GM23338 (cell line): ENCODE measurements at regions not wholly inside any gene's neighbourhood (a gene's known extent, or its start where the extent isn't known, plus 50 kb on each side); places are given as distances from the start of the nearest gene placed in this dataset.

Experiments
- ATAC-seq: fragments of 200-7000 bp; cut with Tn5 transposase; 3 replicates; pipeline ENCODE4 v1.9.1; 2020
- DNase-seq: peaks from one replicate; pipeline ENCODE4 v3.0.0-alpha.2; 2015; ENCODE audit warnings: low spot score
- H2AFZ ChIP-seq: fragments of 200-600 bp; sonication (generic); 2 replicates; pipeline ENCODE4 v1.8.0; 2016; ENCODE audit warnings: antibody characterized with exemption, mild to moderate bottlenecking, moderate library complexity
- H3F3A ChIP-seq: fragments of 200-600 bp; sonication (generic); replicated peaks from 2 replicates; pipeline ENCODE4 v1.8.0; 2017; ENCODE audit warnings: antibody characterized with exemption, mixed run types, low read depth
- H3K27ac ChIP-seq: fragments of 200-600 bp; sonication (generic); 2 replicates; pipeline ENCODE4 v1.6.1; 2016; ENCODE audit warnings: low read depth
- H3K27me3 ChIP-seq: fragments of 200-600 bp; sonication (generic); 2 replicates; pipeline ENCODE4 v1.8.0; 2016; ENCODE audit warnings: mild to moderate bottlenecking, mixed run types, moderate library complexity; ENCODE audit not compliant: insufficient read depth
- H3K36me3 ChIP-seq: fragments of 200-600 bp; sonication (generic); 2 replicates; pipeline ENCODE4 v1.8.0; 2016; ENCODE audit warnings: mild to moderate bottlenecking; ENCODE audit not compliant: insufficient read depth
- H3K4me1 ChIP-seq: fragments of 200-600 bp; sonication (generic); 2 replicates; pipeline ENCODE4 v1.8.0; 2016; ENCODE audit warnings: mild to moderate bottlenecking, moderate library complexity; ENCODE audit not compliant: insufficient read depth
- H3K4me2 ChIP-seq: fragments of 200-600 bp; sonication (generic); 2 replicates; pipeline ENCODE4 v1.7.1; 2017; ENCODE audit warnings: mixed run types
- H3K4me3 ChIP-seq: fragments of 200-600 bp; sonication (generic); 2 replicates; pipeline ENCODE4 v1.6.1; 2016; ENCODE audit warnings: mixed run types
- H3K79me2 ChIP-seq: fragments of 200-600 bp; sonication (generic); replicated peaks from 2 replicates; pipeline ENCODE4 v1.8.0; 2017; ENCODE audit warnings: mild to moderate bottlenecking; ENCODE audit not compliant: insufficient read depth
- H3K9me2 ChIP-seq: fragments of 200-600 bp; sonication (generic); 2 replicates; pipeline ENCODE4 v1.8.0; 2017; ENCODE audit not compliant: insufficient read depth
- H4K20me1 ChIP-seq: fragments of 200-600 bp; sonication (generic); replicated peaks from 2 replicates; pipeline ENCODE4 v1.8.0; 2017; ENCODE audit warnings: mild to moderate bottlenecking; ENCODE audit not compliant: insufficient read depth
- H3K27ac Mint-ChIP-seq: 2 replicates; pipeline ENCODE4 v1.8.0; 2020; ENCODE audit warnings: inconsistent platforms, mild to moderate bottlenecking, moderate library complexity, mixed read lengths
- H3K27me3 Mint-ChIP-seq: 3 replicates; pipeline ENCODE4 v1.8.0; 2022; ENCODE audit warnings: low read depth, mild to moderate bottlenecking, moderate library complexity, mixed read lengths, inconsistent platforms; ENCODE audit not compliant: insufficient read depth, poor library complexity
- H3K36me3 Mint-ChIP-seq: 3 replicates; pipeline ENCODE4 v1.8.0; 2021; ENCODE audit warnings: low read depth, mild to moderate bottlenecking, inconsistent platforms, moderate library complexity, mixed read lengths
- H3K4me1 Mint-ChIP-seq: 3 replicates; pipeline ENCODE4 v1.8.0; 2020; ENCODE audit warnings: mild to moderate bottlenecking, inconsistent platforms, mixed read lengths
- H3K4me3 Mint-ChIP-seq: 3 replicates; pipeline ENCODE4 v1.8.0; 2021; ENCODE audit warnings: moderate library complexity, mild to moderate bottlenecking, inconsistent platforms, mixed read lengths
- H3K9me3 Mint-ChIP-seq: 3 replicates; pipeline ENCODE4 v1.8.0; 2020; ENCODE audit warnings: moderate library complexity, mild to moderate bottlenecking, inconsistent platforms, mixed read lengths
- ETS1 ChIP-seq: IDR thresholded peaks from 2 replicates; pipeline ENCODE4 v1.6.1; 2016; ENCODE audit warnings: antibody characterized with exemption
- EZH2 ChIP-seq: fragments of 200-600 bp; sonication (generic); IDR thresholded peaks from one replicate; pipeline ENCODE4 v1.8.0; 2017; ENCODE audit warnings: antibody characterized with exemption, mild to moderate bottlenecking, low read depth; ENCODE audit not compliant: unreplicated experiment
- ZNF114 ChIP-seq: fragments of 250-450 bp; sonication (Bioruptor Pico); IDR thresholded peaks from 2 replicates; pipeline ENCODE4 v1.5.0; 2020; ENCODE audit warnings: mild to moderate bottlenecking, moderate library complexity
- ZNF331 ChIP-seq: fragments of 250-450 bp; sonication (Bioruptor Pico); IDR thresholded peaks from 2 replicates; pipeline ENCODE4 v1.5.0; 2020; ENCODE audit warnings: low read depth, mild to moderate bottlenecking, moderate library complexity
- TF ChIP-seq, protein P1 (sequence below), 2 experiments: fragments of 200-600 bp in 1 of 2; sonication (generic) in 1 of 2; conservative IDR thresholded peaks; 2 replicates each; pipeline versions ENCODE4 v1.5.1 to v1.6.1; 2016 to 2017; ENCODE audit warnings: antibody characterized with exemption in 2 of 2, low read depth in 2 of 2, mild to moderate bottlenecking in 2 of 2, moderate library complexity in 1 of 2
- TF ChIP-seq, protein P2 (sequence below): fragments of 250-450 bp; sonication (Bioruptor Pico); IDR thresholded peaks from 2 replicates; pipeline ENCODE4 v1.5.0; 2020; ENCODE audit warnings: mild to moderate bottlenecking, moderate library complexity

DNA sequence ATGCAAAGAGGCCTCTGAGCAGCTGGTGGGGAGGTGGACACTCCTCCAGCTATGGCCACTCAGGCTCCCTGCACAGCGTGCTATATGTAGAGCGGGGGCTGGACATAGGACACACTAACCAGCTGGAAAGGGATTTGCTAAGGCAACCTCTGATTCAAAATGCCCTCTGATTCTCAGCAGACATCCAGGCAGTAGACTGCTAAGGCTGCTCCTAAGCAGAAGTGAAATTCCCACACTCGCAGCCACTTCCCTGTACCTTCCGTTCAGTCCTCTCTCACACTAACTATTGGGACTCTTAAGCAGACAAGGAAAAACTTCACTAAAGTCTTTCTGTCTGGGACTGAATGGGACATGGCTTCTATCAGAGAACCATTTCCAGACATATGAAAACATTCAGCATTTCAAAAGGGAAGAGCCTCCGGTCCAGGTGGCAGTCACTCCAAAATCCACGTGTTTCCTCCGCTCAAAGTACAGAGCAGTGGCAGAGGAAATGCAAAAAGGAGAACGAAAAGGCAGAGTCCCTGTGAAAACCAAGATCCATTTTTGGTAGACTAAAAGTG is 265.8 kb downstream of the TTC32 start (continued):
- no peak for TF ChIP-seq ZNF114 (CRISPR knock-in tag)

- Mint-ChIP-seq H3K4me1 (no peaks in the 10 kb centered on the region), H3K9me3 (no peaks in the 10 kb centered on the region; the same call in 2 of the 3 replicates), H3K4me3 (no peak overlapping the region), H3K27me3 (peaks cover 3% of the 10 kb centered on the region), H3K36me3 (no peaks in the 10 kb centered on the region), H3K27ac (no peak overlapping the region)
- no peaks in the 10 kb centered on the region for H3K9me2 ChIP-seq
- no peaks in the 10 kb centered on the region for H3K4me1 ChIP-seq
- DNase-seq, result no peak
- ATAC-seq, result no peak
- no peaks in the 10 kb centered on the region for H3K36me3 ChIP-seq
- no peaks in the 10 kb centered on the region for H3F3A ChIP-seq
- no peak overlapping the region for H3K27ac ChIP-seq
- H4K20me1 ChIP-seq, result no peaks in the 10 kb centered on the region
- H3K4me2 ChIP-seq, result no peak overlapping the region
- H2AFZ ChIP-seq, result no peak overlapping the region
- no peaks in the 10 kb centered on the region for H3K27me3 ChIP-seq
- no peak overlapping the region for H3K4me3 ChIP-seq
- H3K79me2 ChIP-seq, result no peaks in the 10 kb centered on the region
- no peak for TF ChIP-seq ZNF331 (CRISPR knock-in tag)
- TF ChIP-seq, protein P1, sequence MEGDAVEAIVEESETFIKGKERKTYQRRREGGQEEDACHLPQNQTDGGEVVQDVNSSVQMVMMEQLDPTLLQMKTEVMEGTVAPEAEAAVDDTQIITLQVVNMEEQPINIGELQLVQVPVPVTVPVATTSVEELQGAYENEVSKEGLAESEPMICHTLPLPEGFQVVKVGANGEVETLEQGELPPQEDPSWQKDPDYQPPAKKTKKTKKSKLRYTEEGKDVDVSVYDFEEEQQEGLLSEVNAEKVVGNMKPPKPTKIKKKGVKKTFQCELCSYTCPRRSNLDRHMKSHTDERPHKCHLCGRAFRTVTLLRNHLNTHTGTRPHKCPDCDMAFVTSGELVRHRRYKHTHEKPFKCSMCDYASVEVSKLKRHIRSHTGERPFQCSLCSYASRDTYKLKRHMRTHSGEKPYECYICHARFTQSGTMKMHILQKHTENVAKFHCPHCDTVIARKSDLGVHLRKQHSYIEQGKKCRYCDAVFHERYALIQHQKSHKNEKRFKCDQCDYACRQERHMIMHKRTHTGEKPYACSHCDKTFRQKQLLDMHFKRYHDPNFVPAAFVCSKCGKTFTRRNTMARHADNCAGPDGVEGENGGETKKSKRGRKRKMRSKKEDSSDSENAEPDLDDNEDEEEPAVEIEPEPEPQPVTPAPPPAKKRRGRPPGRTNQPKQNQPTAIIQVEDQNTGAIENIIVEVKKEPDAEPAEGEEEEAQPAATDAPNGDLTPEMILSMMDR (conservative IDR thresholded peaks at IDR 0.05; ENCODE audit: low read depth in 2 of 2), result no peak
- TF ChIP-seq ZNF114 (CRISPR knock-in tag), result no peak
- no peak for TF ChIP-seq EZH2
- no peak for TF ChIP-seq ETS1
- TF ChIP-seq, protein P2, sequence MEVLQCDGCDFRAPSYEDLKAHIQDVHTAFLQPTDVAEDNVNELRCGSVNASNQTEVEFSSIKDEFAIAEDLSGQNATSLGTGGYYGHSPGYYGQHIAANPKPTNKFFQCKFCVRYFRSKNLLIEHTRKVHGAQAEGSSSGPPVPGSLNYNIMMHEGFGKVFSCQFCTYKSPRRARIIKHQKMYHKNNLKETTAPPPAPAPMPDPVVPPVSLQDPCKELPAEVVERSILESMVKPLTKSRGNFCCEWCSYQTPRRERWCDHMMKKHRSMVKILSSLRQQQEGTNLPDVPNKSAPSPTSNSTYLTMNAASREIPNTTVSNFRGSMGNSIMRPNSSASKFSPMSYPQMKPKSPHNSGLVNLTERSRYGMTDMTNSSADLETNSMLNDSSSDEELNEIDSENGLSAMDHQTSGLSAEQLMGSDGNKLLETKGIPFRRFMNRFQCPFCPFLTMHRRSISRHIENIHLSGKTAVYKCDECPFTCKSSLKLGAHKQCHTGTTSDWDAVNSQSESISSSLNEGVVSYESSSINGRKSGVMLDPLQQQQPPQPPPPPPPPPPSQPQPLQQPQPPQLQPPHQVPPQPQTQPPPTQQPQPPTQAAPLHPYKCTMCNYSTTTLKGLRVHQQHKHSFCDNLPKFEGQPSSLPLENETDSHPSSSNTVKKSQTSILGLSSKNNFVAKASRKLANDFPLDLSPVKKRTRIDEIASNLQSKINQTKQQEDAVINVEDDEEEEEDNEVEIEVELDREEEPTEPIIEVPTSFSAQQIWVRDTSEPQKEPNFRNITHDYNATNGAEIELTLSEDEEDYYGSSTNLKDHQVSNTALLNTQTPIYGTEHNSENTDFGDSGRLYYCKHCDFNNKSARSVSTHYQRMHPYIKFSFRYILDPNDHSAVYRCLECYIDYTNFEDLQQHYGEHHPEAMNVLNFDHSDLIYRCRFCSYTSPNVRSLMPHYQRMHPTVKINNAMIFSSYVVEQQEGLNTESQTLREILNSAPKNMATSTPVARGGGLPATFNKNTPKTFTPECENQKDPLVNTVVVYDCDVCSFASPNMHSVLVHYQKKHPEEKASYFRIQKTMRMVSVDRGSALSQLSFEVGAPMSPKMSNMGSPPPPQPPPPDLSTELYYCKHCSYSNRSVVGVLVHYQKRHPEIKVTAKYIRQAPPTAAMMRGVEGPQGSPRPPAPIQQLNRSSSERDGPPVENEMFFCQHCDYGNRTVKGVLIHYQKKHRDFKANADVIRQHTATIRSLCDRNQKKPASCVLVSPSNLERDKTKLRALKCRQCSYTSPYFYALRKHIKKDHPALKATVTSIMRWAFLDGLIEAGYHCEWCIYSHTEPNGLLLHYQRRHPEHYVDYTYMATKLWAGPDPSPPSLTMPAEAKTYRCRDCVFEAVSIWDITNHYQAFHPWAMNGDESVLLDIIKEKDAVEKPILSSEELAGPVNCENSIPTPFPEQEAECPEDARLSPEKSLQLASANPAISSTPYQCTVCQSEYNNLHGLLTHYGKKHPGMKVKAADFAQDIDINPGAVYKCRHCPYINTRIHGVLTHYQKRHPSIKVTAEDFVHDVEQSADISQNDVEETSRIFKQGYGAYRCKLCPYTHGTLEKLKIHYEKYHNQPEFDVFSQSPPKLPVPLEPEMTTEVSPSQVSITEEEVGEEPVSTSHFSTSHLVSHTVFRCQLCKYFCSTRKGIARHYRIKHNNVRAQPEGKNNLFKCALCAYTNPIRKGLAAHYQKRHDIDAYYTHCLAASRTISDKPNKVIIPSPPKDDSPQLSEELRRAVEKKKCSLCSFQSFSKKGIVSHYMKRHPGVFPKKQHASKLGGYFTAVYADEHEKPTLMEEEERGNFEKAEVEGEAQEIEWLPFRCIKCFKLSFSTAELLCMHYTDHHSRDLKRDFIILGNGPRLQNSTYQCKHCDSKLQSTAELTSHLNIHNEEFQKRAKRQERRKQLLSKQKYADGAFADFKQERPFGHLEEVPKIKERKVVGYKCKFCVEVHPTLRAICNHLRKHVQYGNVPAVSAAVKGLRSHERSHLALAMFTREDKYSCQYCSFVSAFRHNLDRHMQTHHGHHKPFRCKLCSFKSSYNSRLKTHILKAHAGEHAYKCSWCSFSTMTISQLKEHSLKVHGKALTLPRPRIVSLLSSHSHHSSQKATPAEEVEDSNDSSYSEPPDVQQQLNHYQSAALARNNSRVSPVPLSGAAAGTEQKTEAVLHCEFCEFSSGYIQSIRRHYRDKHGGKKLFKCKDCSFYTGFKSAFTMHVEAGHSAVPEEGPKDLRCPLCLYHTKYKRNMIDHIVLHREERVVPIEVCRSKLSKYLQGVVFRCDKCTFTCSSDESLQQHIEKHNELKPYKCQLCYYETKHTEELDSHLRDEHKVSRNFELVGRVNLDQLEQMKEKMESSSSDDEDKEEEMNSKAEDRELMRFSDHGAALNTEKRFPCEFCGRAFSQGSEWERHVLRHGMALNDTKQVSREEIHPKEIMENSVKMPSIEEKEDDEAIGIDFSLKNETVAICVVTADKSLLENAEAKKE (CRISPR knock-in tag), result no peak
Measured at GRCh38 chr2:19632403-19632991, 269.3 kb downstream of the TTC32 start.
